ENCODE measurements at regions not wholly inside any gene's neighbourhood (a gene's known extent, or its start where the extent isn't known, plus 50 kb on each side); places are given as distances from the start of the nearest gene placed in this dataset.

DNA sequence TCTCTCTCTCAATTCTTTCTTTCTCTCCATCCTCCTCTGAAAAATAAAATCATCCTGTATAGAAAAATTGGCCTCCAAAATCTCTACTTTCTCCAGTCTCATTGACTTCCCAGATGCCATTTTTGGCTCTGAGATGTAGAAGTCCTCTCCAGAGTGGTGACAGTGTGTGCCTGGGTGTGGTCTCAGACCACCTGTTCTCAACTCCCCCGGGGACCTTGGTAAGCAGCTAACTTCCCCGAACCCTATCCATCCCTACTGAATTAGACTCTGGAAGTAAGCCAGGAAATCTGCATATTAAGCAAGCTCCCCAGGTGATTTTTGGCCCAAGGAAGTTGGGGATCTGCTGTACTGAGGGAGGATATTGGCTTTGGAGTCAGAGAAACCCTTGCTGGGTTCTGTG lies 120.5 kb downstream of the WDR11 start:
- H3K9me3 ChIP-seq (replicated peaks in 1 of 3), result no peaks in the 10 kb centered on the region
- intact Hi-C loops (cut with DNase I), result no loop called here

DNA sequence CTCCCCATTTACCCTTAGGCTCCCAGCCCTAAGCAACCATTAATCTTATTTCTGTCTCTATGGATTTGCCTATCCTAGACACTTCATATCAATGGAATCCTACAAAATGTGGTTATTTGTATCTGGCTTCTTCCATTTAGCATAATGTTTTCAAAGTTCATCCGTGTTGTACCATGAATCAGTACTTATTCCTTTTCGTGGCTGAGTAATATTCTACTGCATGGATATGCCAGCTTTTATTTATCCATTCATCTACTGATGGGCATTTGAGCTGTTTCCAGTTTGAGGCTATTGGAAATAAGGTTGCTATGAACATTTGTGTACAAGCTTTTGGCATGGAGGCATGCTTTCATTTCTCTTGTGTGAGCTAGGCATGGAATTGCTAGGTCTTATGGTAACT lies 121.1 kb downstream of the WDR11 start:
- no peak overlapping the region for H3K4me3 ChIP-seq
- intact Hi-C loops (cut with DNase I), result no loop called here
- no peaks in the 10 kb centered on the region for H3K9me3 ChIP-seq (replicated peaks in 1 of 3)
- no peaks in the 10 kb centered on the region for H3K36me3 ChIP-seq (replicated peaks in 1 of 2)
- DNase-seq, result no peak
- peaks cover 8 to 11% of the 10 kb centered on the region in 2 donors for H3K4me1 ChIP-seq (replicated peaks in 1 of 2)
- no peaks in the 10 kb centered on the region for H3K27me3 ChIP-seq
- H3K27ac ChIP-seq, result peak overlapping the region in 1 of 5 donors; percentile 23
- TF ChIP-seq POLR2A (IDR thresholded peaks at IDR 0.05), result no peak
- TF ChIP-seq, protein P1, sequence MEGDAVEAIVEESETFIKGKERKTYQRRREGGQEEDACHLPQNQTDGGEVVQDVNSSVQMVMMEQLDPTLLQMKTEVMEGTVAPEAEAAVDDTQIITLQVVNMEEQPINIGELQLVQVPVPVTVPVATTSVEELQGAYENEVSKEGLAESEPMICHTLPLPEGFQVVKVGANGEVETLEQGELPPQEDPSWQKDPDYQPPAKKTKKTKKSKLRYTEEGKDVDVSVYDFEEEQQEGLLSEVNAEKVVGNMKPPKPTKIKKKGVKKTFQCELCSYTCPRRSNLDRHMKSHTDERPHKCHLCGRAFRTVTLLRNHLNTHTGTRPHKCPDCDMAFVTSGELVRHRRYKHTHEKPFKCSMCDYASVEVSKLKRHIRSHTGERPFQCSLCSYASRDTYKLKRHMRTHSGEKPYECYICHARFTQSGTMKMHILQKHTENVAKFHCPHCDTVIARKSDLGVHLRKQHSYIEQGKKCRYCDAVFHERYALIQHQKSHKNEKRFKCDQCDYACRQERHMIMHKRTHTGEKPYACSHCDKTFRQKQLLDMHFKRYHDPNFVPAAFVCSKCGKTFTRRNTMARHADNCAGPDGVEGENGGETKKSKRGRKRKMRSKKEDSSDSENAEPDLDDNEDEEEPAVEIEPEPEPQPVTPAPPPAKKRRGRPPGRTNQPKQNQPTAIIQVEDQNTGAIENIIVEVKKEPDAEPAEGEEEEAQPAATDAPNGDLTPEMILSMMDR (IDR thresholded peaks at IDR 0.05), result no peak
- 89 to 98% (median 92%) methylated on average over 2 of the region's 2 CpGs for WGBS, 4 donors

More for the DNA sequence above, 120.5 kb downstream of the WDR11 start:
- Histone ChIP-seq H3K27me3 (no peaks in the 10 kb centered on the region), H3K36me3 (replicated peaks in 1 of 2) (no peaks in the 10 kb centered on the region), H3K4me1 (replicated peaks in 1 of 2) (peaks cover 8 to 11% of the 10 kb centered on the region in 2 donors), H3K4me3 (no peak overlapping the region), H3K27ac (peak overlapping the region in 3 of 5 donors; percentile 39 to 71 (median 47))
- no peak for DNase-seq
- TF ChIP-seq, protein P1 (IDR thresholded peaks at IDR 0.05), result no peak
- no peak for TF ChIP-seq POLR2A (IDR thresholded peaks at IDR 0.05)
- WGBS, 4 donors, result 66 to 85% (median 75%) methylated on average over 2 of the region's 2 CpGs

DNA sequence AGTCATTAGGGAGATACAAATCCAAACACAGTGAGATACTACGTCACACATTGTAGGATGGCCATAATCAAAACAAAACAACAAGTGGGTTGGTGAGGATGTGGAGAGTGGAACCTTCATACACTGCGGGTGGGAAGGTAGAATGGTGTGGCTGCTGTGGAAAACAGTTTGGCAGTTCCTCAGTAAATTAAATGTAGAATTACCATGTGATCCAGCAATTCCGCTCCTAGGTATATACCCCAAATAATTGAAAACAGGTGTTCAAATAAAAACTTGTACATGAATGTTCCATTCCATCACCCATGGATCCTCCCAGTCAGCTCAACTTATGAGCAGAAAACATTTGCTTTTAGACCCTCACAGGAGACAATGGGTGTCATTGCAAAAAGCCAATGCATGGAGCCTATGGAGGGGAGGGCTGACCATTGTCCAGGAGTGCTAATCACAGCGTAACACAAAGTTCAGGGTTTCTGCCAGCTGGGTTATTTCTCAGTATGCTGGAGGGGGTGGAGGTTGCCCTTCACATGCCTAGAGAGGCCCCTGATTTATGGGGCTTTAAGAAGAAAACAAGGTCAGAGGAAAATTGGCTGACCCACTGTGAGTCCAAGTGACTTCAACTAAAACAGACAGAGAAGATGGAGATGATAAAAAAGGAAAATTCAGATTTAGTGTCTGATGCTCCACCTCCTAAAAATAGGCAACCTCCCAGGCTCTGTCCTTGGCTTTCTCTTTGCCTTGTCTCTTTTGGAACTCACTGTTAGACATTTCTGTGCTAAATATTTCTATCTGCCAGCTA lies 124.1 kb downstream of the WDR11 start:
- intact Hi-C loops (cut with DNase I), result no loop called here
- Histone ChIP-seq H3K4me3 (no peak overlapping the region), H3K9me3 (replicated peaks in 1 of 3) (no peaks in the 10 kb centered on the region), H3K27ac (peak overlapping the region in 4 of 5 donors; percentile 41 to 69 (median 66)), H3K36me3 (replicated peaks in 1 of 2) (no peaks in the 10 kb centered on the region), H3K27me3 (no peaks in the 10 kb centered on the region), H3K4me1 (replicated peaks in 1 of 2) (peaks cover 22 to 31% of the 10 kb centered on the region in 2 donors)
- no peak for TF ChIP-seq POLR2A (IDR thresholded peaks at IDR 0.05)
- TF ChIP-seq, protein P1 (IDR thresholded peaks at IDR 0.05), result no peak
- peak; percentile 35 to 70 (median 60) for DNase-seq
- WGBS, 4 donors, result 71 to 79% (median 74%) methylated on average over 4 of the region's 4 CpGs

DNA sequence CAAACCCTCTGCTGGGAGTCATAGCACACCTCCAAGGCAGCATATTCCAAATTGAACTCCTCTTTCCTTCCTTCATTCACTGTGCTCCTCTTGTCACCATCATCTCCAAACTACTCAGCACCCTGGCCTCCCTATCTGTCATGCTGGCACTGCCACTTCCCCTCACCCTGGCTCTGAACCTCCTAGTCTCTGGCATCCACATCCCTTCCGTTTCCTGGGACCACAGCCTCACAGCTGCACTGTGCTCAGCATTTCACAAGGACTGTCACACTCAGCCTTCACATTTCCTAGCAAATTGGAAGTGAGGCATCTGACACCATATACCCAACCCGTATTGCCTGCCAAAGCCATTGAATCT lies 124.7 kb downstream of the WDR11 start:
- H3K27me3 ChIP-seq, result no peaks in the 10 kb centered on the region
- H3K9me3 ChIP-seq (replicated peaks in 1 of 3), result no peaks in the 10 kb centered on the region
- peaks cover 22 to 28% of the 10 kb centered on the region in 2 donors for H3K4me1 ChIP-seq (replicated peaks in 1 of 2)
- H3K4me3 ChIP-seq, result no peak overlapping the region
- H3K36me3 ChIP-seq (replicated peaks in 1 of 2), result no peaks in the 10 kb centered on the region
- TF ChIP-seq, protein P1 (IDR thresholded peaks at IDR 0.05), result no peak
- no peak for TF ChIP-seq POLR2A (IDR thresholded peaks at IDR 0.05)
- peak overlapping the region in 4 of 5 donors; percentile 41 to 69 (median 66) for H3K27ac ChIP-seq
- DNase-seq, result peak in 5 of 7 donors; percentile 18 to 55 (median 41)
- intact Hi-C loops (cut with DNase I), result no loop called here
- 27 to 44% (median 36%) methylated on average over 2 of the region's 2 CpGs for WGBS, 4 donors
